NB4 (cell line): ENCODE measurements at regions not wholly inside any gene's neighbourhood (a gene's known extent, or its start where the extent isn't known, plus 50 kb on each side); places are given as distances from the start of the nearest gene placed in this dataset.

Source experiments
- CTCF ChIP-seq: IDR thresholded peaks from one replicate; pipeline ENCODE4 v1.5.1; 2012; ENCODE audit warnings: low read depth, low read length
- POLR2A ChIP-seq: IDR thresholded peaks from 2 replicates; pipeline ENCODE4 v1.6.1; 2011; ENCODE audit warnings: mild to moderate bottlenecking; ENCODE audit not compliant: insufficient read length; ENCODE audit errors: extremely low read depth

DNA sequence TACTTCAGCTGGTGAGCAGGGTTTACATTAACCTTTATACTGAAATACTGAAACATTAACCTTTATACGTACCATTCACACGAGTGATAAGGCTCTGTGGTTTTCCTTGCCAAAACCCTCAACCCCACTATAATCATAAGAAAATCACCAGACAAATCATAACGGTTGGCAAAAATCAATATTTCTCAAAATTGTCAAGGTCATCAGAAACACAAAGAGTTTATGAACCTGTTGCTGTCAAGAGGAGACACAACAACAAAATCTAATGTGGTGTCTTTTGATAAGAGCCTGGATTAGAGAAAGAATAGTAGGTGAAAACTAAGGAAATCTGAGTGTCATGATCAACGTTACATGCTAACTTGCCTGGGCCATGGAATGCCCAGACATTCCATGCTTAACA lies 396.9 kb upstream of the TMEFF2 start:
- no peak for TF ChIP-seq CTCF
- TF ChIP-seq POLR2A, result no peak
